Stomach (tissue), 4 donors: ENCODE measurements at regions not wholly inside any gene's neighbourhood (a gene's known extent, or its start where the extent isn't known, plus 50 kb on each side); places are given as distances from the start of the nearest gene placed in this dataset.

Source experiments
- EP300 ChIP-seq: sonication (generic); formaldehyde crosslinking; IDR thresholded peaks from one replicate; pipeline ENCODE4 v1.6.1; 2017; ENCODE audit warnings: antibody characterized with exemption
- POLR2A ChIP-seq, 4 donors: fragments of 450-650 bp; IDR thresholded peaks; one replicate each; pipeline ENCODE4 v1.6.1; 2016; ENCODE audit warnings: antibody characterized with exemption in 4 of 4, control low read depth in 2 of 4, mild to moderate bottlenecking in 1 of 4, moderate library complexity in 1 of 4
- TF ChIP-seq, protein P1 (sequence below), 7 experiments: fragments of 450-650 bp in 4 of 7; fragments of 200-600 bp in 3 of 7; sonication (generic) in 3 of 7; IDR thresholded peaks; one replicate each; pipeline ENCODE4 v1.5.1; 2016 to 2019; ENCODE audit warnings: antibody characterized with exemption in 7 of 7, control low read depth in 2 of 7, mild to moderate bottlenecking in 1 of 7

DNA sequence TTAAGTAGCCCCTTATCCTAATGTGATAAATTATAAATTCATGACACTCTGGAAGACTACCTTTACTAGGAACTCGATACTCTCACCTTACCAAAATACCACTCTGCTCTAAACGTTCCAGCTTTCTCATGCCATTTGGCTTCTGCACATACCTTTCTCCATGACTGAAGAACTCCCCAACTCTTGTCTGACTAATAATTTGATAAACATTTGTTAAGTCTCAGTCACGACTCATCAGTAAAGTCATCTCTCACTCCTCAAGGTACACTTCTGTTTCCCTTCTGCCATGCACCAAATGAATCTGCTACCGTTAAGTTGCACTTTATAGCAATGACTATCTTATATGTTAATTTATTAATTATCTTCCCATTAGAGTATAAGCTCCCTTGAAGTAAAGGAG is 498.3 kb upstream of the NOVA1 start:
- TF ChIP-seq, protein P1, sequence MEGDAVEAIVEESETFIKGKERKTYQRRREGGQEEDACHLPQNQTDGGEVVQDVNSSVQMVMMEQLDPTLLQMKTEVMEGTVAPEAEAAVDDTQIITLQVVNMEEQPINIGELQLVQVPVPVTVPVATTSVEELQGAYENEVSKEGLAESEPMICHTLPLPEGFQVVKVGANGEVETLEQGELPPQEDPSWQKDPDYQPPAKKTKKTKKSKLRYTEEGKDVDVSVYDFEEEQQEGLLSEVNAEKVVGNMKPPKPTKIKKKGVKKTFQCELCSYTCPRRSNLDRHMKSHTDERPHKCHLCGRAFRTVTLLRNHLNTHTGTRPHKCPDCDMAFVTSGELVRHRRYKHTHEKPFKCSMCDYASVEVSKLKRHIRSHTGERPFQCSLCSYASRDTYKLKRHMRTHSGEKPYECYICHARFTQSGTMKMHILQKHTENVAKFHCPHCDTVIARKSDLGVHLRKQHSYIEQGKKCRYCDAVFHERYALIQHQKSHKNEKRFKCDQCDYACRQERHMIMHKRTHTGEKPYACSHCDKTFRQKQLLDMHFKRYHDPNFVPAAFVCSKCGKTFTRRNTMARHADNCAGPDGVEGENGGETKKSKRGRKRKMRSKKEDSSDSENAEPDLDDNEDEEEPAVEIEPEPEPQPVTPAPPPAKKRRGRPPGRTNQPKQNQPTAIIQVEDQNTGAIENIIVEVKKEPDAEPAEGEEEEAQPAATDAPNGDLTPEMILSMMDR (IDR thresholded peaks at IDR 0.05) = no peak
- TF ChIP-seq POLR2A (IDR thresholded peaks at IDR 0.05) = no peak
- no peak for TF ChIP-seq EP300
